SU-DHL-6 (cell line): ENCODE measurements at regions not wholly inside any gene's neighbourhood (a gene's known extent, or its start where the extent isn't known, plus 50 kb on each side); places are given as distances from the start of the nearest gene placed in this dataset.

Experiments used
- EZH2phosphoT487 ChIP-seq: fragments of 200-600 bp; sonication (generic), shearing (Covaris generic); conservative IDR thresholded peaks from 2 replicates; pipeline ENCODE4 v1.6.1; 2018; ENCODE audit warnings: mild to moderate bottlenecking, antibody characterized with exemption, low read length, moderate library complexity, mixed read lengths
- TF ChIP-seq, protein P1 (sequence below): fragments of 200-600 bp; sonication (generic); IDR thresholded peaks from one replicate; pipeline ENCODE4 v1.5.1; 2017; ENCODE audit warnings: antibody characterized with exemption, mild to moderate bottlenecking, low read length, moderate library complexity; ENCODE audit not compliant: insufficient read depth, poor library complexity, severe bottlenecking

DNA sequence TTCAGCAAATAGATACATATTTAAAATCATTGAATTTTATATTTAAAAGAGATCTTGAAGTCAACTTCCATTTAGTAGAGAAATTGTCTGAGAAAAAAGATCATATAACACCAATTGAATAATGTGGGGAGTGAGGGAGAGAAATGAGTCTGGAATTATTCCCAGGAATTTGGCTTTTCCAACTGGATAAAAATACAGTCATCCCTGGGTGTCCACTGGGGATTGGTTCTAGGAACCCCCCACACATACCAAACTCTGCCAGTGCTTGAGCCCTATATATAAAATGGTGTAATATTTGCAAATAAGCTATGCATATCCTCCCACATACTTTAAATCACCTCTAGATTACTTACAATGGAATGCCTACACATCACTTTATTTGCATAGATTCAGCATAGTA lies 162.8 kb upstream of the SEMA3C start:
- TF ChIP-seq, protein P1, sequence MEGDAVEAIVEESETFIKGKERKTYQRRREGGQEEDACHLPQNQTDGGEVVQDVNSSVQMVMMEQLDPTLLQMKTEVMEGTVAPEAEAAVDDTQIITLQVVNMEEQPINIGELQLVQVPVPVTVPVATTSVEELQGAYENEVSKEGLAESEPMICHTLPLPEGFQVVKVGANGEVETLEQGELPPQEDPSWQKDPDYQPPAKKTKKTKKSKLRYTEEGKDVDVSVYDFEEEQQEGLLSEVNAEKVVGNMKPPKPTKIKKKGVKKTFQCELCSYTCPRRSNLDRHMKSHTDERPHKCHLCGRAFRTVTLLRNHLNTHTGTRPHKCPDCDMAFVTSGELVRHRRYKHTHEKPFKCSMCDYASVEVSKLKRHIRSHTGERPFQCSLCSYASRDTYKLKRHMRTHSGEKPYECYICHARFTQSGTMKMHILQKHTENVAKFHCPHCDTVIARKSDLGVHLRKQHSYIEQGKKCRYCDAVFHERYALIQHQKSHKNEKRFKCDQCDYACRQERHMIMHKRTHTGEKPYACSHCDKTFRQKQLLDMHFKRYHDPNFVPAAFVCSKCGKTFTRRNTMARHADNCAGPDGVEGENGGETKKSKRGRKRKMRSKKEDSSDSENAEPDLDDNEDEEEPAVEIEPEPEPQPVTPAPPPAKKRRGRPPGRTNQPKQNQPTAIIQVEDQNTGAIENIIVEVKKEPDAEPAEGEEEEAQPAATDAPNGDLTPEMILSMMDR: no peak
- TF ChIP-seq EZH2phosphoT487: no peak
